ENCODE measurements at regions not wholly inside any gene's neighbourhood (a gene's known extent, or its start where the extent isn't known, plus 50 kb on each side); places are given as distances from the start of the nearest gene placed in this dataset.

DNA sequence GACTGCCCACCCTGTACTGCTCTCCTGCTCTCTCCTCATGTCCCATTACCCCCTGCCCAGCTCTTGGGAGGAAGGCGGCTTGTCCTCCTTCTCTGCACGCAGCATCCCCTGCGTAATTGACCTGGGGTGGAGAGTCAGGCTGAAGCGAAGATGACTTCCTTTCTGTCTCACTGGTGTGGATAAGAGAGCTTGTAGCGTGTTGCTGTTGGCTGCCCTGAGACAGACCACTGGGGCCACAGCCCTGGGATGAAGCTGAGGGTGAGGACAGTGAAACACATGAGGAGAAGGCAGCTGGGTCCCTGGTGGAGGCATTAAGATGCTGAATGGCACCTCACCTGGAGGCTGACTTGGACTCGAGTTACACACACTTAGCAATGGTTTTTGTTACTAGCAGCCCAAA lies 310.3 kb upstream of the ZNF32 start:
- TF ChIP-seq, protein P1, sequence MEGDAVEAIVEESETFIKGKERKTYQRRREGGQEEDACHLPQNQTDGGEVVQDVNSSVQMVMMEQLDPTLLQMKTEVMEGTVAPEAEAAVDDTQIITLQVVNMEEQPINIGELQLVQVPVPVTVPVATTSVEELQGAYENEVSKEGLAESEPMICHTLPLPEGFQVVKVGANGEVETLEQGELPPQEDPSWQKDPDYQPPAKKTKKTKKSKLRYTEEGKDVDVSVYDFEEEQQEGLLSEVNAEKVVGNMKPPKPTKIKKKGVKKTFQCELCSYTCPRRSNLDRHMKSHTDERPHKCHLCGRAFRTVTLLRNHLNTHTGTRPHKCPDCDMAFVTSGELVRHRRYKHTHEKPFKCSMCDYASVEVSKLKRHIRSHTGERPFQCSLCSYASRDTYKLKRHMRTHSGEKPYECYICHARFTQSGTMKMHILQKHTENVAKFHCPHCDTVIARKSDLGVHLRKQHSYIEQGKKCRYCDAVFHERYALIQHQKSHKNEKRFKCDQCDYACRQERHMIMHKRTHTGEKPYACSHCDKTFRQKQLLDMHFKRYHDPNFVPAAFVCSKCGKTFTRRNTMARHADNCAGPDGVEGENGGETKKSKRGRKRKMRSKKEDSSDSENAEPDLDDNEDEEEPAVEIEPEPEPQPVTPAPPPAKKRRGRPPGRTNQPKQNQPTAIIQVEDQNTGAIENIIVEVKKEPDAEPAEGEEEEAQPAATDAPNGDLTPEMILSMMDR (IDR thresholded peaks at IDR 0.05) = no peak
- TF ChIP-seq, protein P2, sequence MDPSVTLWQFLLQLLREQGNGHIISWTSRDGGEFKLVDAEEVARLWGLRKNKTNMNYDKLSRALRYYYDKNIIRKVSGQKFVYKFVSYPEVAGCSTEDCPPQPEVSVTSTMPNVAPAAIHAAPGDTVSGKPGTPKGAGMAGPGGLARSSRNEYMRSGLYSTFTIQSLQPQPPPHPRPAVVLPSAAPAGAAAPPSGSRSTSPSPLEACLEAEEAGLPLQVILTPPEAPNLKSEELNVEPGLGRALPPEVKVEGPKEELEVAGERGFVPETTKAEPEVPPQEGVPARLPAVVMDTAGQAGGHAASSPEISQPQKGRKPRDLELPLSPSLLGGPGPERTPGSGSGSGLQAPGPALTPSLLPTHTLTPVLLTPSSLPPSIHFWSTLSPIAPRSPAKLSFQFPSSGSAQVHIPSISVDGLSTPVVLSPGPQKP (IDR thresholded peaks at IDR 0.05; ENCODE audit: low read depth, low read length) = no peak
- TF ChIP-seq RAD21 (conservative IDR thresholded peaks at IDR 0.05 in 1 of 2, IDR thresholded peaks at IDR 0.05 in 1 of 2) = no peak
- no peak for TF ChIP-seq POLR2A (IDR thresholded peaks at IDR 0.05; ENCODE audit: low read length)
- no peak for TF ChIP-seq JUN (IDR thresholded peaks at IDR 0.05)
- no peak for TF ChIP-seq CEBPB (IDR thresholded peaks at IDR 0.05)
- no peak for TF ChIP-seq KDM5A (IDR thresholded peaks at IDR 0.05)
- no peak for TF ChIP-seq MAZ (IDR thresholded peaks at IDR 0.05; ENCODE audit: borderline replicate concordance, low read depth, low read length)
- TF ChIP-seq NPAS2 (CRISPR knock-in tag; IDR thresholded peaks at IDR 0.05; ENCODE audit: borderline replicate concordance) = no peak
- no peak for TF ChIP-seq KDM1A (IDR thresholded peaks at IDR 0.05; ENCODE audit: low read depth)
- TF ChIP-seq RFX5 (IDR thresholded peaks at IDR 0.05) = no peak
- no peak for TF ChIP-seq CHD2 (IDR thresholded peaks at IDR 0.05; ENCODE audit: low read length, partially characterized antibody)
